Left renal pelvis (tissue), 4 donors: ENCODE measurements at regions not wholly inside any gene's neighbourhood (a gene's known extent, or its start where the extent isn't known, plus 50 kb on each side); places are given as distances from the start of the nearest gene placed in this dataset.
"Not testable (repeated sequence)": the region's sequence is repeated elsewhere in the genome, so short reads cannot be mapped to it uniquely, and the experiment has no call there.

Source experiments
- DNase-seq, 4 donors: peaks; one replicate each; pipeline ENCODE4 v3.0.0-alpha.2; 2013; ENCODE audit warnings: low read depth in 4 of 4, low spot score in 3 of 4

DNA sequence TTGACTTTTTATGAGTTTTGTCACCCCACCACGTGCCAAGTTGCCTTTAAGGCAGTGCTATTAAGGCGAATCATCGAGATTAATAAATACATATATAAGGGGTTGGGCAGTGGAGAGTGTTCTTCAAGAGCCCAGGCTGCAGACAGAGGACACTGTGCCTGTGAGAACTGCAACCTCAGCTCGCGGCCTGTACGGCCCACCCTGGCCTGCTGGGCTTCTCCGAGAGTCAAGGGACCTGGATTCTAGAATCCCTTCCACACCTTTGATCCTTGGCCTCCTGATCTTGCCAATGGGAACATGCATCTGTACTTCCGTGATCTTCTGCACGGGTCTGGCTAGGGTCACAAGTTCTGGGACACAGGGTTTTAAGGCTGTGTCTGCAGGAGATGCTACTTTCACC lies 54.5 kb downstream of the IRX5 start:
- DNase-seq: no peak

DNA sequence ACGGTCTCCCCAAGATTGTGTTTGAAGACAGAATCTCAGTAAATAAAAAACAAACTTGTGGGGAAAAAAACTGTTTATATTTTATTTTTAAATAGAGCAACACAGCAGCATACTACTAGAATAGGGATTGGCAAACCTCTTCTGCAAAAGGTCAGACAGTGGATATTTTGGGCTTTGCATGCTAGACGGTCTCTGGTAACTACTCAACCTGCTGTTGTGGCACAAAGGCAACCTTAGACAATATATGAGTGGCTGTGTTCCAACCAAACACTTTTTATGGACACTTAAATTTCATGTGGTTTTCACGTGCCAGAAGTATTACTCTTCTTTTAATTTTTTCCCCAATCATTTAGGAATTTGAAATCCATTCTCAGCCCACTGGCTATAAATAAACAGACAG lies 55.0 kb downstream of the IRX5 start:
- no peak for DNase-seq

DNA sequence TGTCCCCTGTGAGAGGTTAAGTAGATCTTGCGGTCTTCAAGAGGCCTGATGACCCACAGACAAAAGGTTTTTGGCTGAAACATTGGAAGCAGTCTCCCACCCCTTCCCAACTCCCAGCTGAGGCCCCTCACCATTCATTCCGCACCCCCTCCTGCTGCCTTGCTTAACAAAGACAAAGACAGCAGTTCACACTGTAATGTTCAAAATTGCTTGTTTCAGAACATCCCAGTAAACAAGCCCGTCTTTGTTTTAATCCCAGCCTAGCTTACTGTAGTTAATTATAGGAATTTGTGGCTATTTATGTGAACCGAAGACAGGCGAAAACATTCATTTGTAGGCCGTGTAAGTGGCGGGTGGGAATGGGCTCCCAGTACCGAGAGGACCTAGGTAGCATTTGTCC lies 55.7 kb downstream of the IRX5 start:
- DNase-seq: no peak

DNA sequence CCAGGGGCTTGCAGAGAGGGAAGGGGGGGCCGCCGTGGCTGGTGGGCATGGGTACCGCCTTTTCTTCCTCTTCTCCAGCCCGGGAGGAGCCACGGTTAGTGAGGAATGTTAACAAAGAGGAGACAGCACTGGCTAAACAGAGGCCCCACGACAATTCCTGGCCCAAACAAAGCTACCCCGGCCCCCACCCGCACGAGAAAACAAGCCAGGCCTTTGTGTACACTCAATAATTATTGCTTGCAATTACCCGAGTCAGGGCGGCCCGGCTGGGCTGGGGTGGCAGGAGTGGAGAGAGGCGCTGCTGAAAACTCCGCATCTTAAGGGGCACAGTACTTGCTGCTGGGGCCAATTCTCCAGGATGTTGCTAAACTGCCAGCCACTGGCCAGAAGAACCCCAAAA lies 56.4 kb downstream of the IRX5 start:
- no peak for DNase-seq

DNA sequence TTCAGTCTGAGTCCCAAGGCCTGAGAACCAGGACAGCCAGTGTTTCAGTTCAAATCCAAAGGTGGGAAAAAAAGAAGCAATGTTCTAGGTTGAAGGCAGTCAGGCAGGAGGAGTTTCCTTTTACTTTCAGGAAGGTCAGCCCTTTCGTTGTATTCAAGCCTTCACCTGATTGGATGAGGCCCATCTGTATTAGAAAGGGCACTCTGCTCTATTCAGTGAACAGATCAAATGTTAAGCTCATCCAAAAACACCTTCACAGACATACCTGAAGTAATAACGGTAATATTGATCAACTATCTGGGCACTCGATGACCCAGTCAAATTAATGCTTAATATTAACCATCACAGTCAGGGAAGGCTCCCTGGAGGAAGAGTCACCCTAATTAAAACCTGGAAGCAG lies 60.9 kb downstream of the IRX5 start:
- no peak for DNase-seq

DNA sequence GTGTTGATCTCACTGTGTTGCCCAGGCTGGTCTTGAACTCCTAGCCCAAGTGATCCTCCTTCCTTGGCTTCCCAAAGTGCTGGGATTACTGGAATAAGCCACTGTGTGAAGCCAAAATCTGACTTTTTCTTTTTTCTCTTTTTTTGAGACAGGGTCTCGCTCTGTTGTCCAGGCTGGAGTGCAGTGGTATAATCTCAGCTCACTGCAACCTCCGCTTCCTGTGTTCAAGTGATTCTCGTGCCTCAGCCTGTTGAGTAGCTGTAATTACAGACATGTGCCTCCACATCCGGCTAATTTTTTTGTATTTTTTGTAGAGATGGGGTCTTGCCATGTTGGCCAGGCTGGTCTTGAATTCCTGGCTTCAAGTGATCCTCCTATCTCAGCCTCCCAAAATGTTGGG lies 61.3 kb downstream of the IRX5 start:
- DNase-seq: not testable (repeated sequence)

DNA sequence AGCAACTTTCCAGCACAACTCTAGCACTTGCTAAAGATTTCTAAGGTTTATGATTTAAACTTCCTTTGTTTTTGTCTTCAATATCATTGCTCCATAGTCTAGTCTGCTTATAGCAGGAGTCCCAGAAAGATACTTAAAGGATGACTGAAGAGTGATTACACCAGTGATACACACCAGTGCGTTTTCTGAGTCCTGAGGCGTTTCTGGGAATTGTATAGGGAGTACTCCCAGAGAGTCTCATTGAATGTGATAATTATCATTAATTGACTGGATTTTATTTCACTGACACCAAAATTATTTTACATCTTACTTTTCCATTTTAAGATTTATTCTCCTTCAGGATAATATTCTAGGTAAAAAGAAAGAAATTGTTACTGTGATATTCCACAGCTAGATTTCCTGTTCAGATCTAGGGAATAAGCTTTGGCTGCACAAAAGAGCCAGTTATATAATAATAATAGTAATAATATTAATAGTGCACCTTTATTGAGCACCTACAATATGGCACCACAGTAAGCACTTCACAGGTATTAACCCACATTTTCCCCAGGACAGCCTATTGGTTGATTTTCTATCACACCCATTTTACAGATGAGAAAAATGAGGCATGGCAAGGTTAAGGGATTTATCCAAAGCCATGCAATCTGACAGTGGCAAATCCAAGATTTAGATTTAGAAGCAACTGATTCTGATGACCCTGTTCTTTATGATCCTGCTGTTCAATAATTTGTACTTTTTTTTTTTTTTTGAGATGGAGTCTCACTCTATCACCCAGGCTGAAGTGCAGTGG lies 62.6 kb downstream of the IRX5 start:
- DNase-seq: no peak

DNA sequence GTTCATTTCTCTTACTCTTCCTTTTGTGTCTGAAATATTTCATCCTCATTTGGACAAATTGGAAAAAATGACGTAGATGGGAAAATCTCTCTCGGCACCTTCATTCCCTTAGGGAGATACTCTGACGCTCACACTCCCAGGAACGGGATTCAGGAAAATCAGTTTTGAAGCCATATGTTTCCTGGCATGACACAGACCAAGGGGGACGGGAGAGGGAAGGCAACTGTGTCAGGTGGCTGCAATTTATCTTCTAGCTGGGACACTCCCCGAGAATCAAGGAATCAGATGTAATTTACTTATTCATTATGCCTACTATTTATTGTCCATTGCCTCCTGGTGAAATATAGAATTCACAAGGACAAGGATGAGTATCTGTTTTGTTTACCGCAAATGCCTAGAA lies 65.5 kb downstream of the IRX5 start:
- no peak for DNase-seq

DNA sequence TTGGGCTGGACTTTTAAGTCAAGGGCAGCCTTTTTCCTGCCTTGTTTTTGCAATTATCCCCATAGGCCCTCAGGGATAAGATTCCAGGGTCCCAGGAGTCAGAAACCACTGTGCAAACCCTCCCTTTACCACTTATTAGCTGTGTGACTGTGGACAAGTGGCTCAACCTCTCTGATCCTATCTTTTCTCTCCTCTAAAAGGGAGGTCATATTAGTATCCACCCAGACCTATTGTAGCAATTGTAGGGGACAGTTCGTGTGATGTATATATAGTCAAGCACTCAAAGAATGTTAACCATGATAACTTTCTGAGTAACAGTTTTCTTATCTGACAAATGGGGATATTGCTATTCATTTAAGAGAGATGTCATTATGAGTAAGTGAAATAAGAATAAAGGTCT lies 68.2 kb downstream of the IRX5 start:
- no peak for DNase-seq

DNA sequence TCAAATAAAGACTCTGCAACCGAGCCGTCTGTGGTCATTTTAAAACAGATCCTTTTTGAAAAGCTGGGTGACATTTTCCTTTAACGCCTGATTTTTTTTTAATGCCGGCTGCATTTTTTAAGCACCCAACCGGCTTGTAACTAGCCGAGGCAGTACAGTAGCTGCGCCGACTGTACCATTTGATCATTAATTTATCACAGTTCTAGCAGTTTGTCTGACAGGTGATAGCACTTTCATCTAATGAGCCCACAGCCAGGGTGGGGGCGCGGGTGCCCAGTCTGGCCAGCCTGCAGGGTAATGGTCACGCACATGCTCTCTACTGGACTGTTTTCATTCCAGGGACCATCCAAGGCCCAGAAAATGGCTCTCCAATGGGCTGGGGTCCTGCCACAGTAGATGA lies 68.8 kb downstream of the IRX5 start:
- DNase-seq: no peak

DNA sequence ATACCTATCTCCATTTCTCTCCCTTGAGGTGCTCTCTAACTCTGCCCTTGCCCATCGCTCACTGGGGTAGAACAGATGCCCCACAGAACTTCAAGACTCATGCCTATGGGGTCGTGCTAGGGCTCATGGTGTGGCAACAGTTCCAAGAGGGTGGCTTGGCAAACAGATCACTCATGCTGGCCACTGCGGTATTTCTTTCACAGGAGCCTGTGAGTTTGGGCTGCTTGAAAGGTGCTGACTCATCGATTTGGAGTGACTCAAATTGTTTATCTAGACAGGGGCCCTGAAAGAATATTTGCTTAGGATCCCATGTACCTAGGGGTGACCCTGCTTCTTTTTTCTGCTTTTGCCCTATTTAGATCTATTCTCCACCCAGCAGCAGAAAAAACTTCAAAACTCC lies 69.9 kb downstream of the IRX5 start:
- DNase-seq: no peak

DNA sequence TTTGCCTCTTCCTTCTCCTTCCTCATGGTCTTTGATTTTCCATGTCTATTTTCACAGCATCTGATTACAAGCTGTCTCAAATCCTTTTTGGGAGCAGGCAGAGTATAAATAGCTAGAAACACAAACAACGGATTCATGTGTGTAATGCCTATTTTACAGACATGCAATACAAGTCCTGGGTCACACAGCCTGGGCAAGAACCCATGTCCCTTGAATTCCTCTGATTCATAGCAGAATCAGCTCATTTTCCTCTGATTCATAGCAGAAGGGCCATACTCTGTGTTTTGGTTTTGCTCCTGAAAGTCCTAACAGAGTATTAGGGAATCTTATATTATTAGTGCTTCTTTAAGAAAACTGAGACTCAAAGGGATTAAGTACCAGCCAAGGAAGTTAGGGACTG lies 71.3 kb downstream of the IRX5 start:
- DNase-seq: no peak

DNA sequence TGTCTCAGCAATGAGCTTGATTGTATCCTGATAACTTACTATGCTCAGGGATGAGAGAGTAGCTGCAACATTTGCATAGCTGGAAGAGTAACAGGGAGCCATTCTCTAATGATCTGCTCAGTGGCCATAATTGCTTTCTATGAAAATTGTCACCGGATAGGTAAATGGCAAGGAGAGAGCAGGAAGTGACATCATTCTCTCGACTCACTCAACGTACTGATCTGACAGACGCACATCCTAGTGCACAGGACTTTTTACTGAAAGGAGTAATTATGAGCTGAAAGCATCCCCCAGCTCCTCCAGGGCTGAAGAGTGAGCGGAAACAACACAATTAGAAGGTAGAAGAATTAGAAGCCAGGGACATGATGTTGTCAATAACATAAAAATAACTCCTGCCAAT lies 71.8 kb downstream of the IRX5 start:
- DNase-seq: no peak

DNA sequence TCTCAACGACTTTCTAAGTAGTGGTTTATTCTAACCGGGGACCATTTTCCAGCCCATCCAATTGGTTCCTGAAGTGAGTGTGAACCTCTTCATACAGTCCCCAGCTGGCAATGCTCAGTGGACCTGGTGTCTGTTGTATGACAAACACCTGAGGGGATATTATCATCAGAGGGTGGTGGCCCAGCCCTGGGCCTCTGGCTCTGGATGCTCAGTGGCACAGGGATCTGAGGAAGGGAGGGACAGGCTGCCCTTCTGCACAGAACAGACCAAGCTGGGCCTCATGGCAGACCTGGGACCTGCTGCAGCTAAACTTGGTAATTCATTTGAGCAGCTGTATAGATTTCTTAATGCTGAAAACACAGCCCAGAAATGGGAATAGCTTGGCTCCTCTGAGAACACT lies 72.6 kb downstream of the IRX5 start:
- DNase-seq: no peak

DNA sequence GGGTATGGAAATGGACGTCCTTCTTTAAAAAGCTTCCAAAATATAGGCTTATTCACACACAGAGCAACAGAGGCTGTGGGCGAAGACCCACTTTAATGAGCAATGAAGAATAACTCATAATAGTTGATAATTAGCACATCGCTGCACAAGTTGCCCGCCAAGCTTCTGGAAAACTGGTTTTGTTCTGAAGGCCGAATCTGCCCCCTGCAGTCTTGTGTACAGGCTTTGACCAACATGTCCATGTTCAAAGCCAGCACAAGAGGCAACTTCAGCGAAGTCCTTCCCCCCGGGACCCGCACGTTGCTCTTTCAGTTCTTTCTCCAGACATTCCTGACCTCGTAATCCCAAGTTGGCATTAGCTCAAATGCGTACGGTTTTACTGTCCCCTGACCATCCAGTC lies 73.3 kb downstream of the IRX5 start:
- no peak for DNase-seq

DNA sequence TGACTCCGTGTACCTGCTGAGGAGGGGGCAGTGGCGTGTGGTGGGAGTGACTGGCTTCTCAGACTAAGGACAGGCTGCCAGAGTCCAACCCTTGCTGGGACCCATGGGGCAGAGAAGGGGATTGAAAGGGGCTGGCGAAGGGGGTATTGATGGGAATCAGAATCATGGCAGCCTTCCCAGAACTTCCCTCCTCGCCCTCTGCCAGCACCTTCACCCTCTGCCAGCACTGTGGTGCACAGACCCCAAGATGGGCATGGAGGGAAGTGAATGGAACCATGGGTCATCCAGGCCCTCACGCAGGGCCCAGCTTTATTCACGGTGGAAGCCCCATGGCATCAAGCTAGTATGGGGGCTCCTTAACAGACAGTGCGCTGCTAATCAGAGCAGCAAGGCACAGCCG lies 76.8 kb downstream of the IRX5 start:
- DNase-seq: no peak

DNA sequence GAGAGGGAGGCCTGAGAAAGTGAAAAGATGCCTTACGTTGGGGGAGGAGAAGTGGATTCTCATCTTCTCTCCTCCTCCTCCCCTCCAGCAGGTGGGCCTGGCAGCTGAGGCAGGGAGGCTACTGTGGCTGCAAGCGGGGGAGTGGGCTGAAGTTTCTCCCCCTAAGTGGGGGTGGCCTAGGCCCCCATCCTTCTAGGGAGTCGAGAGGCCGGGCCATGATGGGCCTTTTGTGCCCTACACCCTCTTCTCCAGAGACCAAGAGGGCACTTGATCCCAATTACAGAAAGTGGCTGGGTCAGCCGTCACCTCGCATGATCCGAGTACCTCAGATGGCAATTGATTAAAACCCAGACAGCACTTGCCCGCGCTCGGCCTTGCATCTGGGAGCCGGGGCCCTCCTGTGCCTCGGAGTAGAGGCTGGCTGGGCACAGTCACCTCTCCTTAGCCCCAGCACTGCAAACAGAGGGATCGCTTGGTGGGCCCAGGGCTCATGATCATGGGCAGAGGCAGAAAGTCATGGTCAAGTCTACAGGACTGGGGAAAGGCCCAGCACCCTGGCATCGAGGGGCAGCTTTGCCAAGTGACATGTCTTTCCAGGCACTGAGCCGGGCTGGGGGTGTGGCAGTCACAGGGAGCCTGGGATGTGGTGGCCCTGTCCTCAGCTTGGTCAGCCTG lies 78.3 kb downstream of the IRX5 start:
- no peak for DNase-seq

DNA sequence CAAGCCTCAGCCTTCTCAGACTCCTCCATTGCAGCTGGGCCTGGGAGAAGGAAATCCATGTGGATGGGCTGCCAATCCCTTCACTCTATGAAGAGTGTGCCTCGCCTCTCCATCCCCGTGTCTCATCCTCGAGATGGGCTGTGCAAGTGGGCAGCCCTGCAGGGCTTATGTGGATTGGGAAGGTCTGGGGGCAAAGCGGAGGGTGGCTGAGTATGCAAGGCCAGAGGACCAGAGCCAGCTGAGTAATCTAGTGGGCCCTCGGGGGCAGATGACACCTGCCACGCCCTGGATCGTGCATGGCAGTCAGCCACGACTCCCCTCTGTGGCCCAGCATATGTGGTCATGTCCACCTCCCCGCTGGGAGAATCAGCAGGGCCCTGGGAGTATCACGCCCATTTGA lies 78.9 kb downstream of the IRX5 start:
- no peak for DNase-seq

DNA sequence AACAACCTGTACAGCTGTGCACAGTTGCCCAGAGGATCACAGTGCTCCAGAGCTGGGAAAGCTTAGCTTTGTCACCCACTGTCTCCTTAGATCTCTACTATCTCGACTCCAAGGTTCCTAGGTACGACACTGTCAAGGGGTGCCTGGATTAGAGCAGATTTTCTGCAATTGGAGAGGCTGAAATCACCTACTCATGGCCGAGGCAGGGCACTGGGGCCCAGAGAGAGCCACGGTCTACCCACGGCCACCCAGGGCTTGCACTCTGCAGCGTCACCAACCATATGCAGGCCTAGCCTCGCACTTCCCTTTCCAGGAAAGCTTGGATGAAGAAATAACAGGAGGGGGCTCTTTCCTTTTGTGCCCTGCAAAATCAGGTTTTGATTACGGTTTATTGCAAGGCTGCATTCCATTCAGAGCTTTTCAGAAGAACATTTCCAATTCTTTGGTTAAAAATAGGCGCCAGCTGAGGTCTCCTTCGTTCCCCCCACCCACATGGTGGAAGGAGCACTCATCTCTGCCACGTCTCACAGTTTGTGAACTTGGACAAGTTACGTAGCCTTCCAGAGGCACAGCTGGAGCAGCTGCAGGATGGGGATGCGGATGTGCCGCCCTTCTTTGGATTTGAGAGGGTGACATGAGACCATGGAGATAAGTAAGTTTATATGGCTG lies 80.0 kb downstream of the IRX5 start:
- DNase-seq: no peak

DNA sequence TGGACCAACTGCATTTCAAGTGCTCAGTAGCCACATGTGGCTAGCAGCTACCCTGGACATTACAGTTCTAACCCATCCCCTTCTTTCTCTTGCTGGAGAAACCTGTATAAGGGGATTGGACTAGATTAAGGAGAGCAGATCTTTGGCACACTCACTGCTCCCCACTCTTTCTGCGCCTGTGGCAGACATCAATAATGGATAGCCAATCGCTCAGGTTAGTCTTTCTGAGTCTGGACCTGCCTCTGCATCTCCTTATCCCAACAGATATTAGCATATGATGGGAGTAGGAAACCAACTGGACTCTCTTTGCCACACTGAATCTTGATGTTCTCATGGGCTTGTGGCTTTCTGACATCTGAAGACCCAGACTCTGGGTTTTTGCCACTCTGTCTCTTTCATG lies 81.7 kb downstream of the IRX5 start:
- no peak for DNase-seq

DNA sequence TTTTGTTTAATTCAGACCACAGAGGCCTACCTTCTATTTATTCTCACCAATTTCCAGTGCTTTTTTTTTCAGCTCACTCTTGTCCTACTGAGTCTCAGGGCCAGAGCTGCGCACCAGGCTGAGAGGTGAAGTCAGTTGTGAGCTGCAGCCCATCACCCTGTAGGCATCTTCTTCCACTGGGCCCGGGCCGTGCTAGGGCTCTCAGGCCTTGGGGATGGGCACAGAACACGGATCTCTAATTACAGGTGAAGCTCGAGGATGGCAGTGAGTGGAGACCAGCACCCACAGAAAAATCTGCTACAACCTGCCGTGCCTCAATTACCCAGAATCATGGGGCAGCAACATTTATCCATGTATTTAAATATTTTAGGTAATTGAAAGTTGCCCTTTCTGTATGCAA lies 82.1 kb downstream of the IRX5 start:
- DNase-seq: no peak

DNA sequence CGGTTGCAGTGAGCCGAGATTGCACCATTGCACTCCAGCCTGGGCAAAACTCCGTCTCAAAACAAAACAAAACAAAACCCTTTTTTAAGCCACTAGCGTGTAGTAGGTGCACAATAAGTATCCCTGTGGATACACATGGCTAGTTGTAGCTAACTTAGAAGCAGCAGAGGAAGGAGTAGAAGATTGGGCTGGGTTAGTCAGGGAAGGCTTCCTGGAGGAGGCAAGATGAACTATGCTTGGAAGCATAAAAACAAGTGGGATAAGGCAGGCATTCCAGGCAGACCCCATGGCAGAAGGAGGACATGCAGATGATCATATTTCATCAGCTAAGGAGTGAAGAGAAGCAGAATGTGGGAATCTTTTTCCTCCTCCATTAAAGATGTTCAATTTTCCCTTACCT lies 83.4 kb downstream of the IRX5 start:
- no peak for DNase-seq
